GM21529 (cell line): ENCODE measurements at regions not wholly inside any gene's neighbourhood (a gene's known extent, or its start where the extent isn't known, plus 50 kb on each side); places are given as distances from the start of the nearest gene placed in this dataset.

Experiments
- ATAC-seq: cut with Tn5 transposase; IDR thresholded peaks from one replicate; pipeline ENCODE4 v1.9.1; 2021; ENCODE audit not compliant: unreplicated experiment

DNA sequence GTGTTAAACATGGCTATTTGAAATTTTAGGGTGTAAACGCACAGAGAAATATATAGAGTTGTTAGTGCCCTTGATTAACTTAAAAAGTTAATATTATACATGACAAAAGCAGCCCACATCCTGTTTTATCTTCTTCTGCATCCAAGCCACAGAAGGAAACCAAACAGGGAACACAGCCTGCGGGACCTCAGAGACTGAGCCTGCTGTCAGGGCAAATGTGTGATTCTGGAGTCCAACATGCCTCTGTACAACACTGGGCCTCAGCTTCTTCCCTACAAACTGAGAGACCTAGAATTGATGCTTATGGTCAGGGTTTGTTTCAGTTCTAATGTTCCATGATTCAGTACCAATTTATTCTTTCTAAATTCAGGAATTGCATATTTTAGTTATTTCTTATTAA is 404.7 kb downstream of the FBXO15 start:
- no peak for ATAC-seq

- ATAC-seq, result no peak
These were observed 405.7 kb downstream of the FBXO15 start for GRCh38 chr18:73741946-73742345.

DNA sequence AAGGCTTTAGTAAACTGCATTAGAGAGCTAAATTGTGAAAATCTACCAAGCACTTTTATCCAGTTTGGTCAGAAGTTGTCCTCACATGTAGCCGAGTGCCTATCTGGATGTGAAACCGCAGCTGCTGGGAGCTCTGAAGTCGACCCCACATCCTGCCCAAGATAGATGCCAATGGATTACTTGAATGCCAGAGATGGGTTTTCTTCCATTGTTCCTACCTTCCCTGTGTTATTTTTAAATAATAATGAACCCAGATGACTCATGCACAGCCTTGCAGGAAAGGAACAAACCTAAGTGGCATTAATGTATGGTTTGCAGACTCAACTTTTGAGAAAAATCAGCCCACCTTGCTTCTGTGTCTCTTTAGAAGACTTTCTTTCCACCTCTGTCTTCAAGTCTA is 408.5 kb downstream of the FBXO15 start:
- no peak for ATAC-seq

- no peak for ATAC-seq
These were observed 409.6 kb downstream of the FBXO15 start for GRCh38 chr18:73737990-73738389.

- ATAC-seq, result no peak
These were observed 411.8 kb downstream of the FBXO15 start for GRCh38 chr18:73735836-73736235.

DNA sequence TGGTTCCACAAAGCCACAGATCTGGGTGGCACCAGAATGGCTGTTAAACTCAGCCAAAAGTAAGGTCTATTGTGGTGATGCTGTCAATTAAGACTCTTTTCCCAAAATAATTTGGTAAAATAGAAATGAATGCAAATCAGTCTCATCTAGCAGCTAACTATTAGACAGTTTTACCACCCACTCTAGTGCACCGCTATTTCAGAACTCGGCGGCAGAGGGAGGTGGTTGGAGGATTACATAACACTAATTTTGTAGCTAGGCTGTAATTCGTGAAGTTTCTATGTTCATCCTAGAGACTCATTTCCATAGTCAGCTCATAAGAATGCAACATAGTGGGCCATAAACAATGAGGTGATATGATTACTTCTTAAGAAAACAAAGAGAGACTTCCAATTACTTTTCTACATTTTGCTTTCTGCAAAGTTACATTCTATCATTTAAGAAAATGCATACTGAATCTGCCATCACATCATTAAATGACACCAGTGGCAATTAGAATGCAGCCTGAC is 413.8 kb downstream of the FBXO15 start:
- ATAC-seq, result no peak

- no peak for ATAC-seq
These were observed 414.3 kb downstream of the FBXO15 start for GRCh38 chr18:73733376-73733775.

- no peak for ATAC-seq
These were observed 419.0 kb downstream of the FBXO15 start for GRCh38 chr18:73728657-73729056.

- no peak for ATAC-seq
These were observed 422.7 kb downstream of the FBXO15 start for GRCh38 chr18:73724958-73725357.

GRCh38 chr18:73719611-73720010 is 428.0 kb downstream of the FBXO15 start:
- ATAC-seq, result no peak

- ATAC-seq, result no peak
These were observed 430.1 kb downstream of the FBXO15 start for GRCh38 chr18:73717570-73717969.

- no peak for ATAC-seq
These were observed 432.4 kb downstream of the FBXO15 start for GRCh38 chr18:73715210-73715670.

DNA sequence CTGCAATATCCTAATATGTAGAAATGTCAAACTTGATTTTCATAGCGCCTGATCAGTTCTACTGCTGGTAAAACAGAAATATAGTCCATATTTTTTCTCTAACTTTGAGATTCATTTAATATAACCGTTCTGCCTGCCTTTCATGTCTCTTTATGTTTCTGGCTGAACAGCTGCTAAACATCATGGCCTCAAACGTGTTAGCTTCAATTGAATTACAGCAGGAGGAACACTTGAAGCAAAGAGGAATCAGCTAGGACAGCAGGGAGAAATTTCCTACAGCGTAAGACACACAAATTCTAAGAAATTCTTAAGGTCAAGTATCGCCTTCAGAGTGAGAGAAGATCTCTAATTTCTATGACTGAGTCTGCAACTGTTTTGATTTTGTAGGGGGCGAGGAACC is 433.2 kb downstream of the FBXO15 start:
- ATAC-seq, result no peak

DNA sequence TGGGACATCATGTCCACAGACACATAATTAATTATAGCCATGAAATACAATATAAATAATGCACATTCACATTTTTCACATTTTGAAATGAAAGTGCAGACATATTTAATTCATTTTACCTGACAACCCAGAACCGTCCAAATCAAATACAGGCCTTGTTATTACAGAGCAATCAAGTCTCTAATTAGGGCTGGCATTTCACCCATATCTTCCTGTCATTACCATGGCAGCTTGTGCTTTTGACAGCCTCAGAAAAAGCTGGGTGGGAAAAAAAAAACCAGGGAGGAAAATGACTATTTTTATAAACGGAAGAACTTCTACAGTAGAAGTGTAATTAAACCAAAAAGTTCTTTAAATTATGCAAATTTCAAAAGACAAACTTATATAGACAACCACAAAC is 436.4 kb downstream of the FBXO15 start:
- no peak for ATAC-seq

GRCh38 chr18:73708591-73708990 is 439.0 kb downstream of the FBXO15 start:
- ATAC-seq, result no peak

DNA sequence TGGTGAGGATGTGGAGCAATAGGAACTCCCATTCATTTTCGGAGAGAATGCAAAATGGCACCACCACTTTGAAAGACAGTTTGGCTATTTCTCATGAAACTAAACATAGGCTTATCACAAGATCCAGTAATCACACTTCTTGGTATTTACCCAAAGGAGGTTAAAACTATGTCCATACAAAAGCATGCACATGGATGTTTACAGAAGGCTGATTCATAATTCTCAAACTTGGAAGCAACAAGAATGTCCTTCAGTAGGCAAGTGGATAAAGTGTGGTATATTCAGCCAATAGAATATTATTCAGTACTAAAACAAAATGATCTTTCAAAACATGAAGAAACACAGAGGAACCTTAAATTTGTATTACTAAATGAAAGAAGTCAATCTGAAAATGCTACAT is 440.6 kb downstream of the FBXO15 start:
- no peak for ATAC-seq

DNA sequence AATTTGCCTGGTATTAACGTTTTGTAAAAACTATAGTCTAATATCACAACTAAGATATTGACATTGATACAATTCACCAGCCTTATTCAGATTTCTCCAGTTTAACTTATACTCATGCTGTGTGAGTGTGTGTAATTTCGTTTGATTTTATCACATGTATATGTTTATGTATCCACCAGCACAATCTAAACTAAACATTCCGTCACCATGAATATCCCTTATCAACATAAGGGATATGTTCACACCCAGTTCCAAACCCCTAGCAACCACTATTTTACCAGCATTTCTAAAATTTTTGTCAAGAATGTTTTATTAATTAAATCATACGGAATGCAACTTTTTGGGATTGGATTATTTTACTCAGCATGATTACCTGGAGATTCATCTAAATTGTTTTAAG is 450.3 kb downstream of the FBXO15 start:
- ATAC-seq, result no peak

DNA sequence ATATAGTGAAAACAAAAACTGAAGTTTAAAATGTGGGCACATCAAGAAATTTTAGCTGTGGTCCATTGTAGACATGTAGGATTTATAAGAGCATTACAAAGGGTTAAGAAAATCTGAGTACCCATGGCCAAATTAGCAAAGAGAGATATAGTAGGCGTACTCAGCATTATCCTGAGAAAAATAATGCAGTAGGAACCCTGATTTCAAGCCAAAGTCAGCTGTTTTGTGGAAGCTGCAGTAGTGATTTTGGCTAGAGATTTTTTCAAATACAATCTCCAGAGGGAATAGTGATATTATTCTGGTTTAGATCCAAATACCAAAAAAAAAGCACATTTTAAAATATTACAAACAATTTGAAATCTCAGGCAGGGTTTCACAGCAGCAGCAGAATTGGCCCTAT is 450.9 kb downstream of the FBXO15 start:
- ATAC-seq, result no peak

DNA sequence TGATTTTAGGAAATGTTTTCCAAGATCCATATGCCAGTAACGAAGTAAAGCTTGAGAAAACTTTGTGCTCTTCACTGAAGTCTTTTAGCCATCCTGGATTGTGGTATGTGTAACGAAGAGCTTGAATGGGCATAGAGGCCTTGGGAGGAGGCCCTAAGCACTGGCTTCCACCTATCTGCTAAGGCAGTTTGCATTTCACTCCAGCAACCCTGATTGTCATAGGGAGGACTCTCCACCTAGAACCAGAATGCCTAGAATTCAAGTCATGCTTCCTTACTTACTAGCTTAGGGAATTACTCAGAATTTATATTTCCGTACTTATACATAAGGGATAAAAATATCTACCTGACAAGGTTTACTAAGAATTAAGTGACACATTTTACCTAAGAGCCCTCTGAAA is 451.5 kb downstream of the FBXO15 start:
- no peak for ATAC-seq

DNA sequence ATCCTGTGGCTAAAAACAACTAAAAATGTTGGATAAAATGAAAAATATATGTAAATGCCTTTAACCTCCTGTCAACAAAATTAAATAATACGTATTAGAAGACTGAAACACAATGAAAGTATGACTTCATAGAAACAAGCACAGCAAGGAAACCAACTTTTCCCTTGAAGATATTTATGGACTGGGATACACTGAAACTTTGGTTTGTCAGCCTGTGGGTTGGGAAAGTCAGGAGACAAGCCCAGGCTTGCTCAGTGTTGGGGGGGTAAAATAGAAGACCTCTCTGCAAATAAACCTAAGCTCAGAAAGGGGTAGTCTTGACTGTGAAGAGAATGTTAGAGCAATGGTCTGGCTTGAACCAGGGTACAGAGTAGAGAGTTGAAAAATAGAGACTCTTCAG is 454.5 kb downstream of the FBXO15 start:
- ATAC-seq, result no peak

- no peak for ATAC-seq
These were observed 456.0 kb downstream of the FBXO15 start for GRCh38 chr18:73691624-73692023.

- ATAC-seq, result no peak
These were observed 456.5 kb downstream of the FBXO15 start for GRCh38 chr18:73691118-73691517.

DNA sequence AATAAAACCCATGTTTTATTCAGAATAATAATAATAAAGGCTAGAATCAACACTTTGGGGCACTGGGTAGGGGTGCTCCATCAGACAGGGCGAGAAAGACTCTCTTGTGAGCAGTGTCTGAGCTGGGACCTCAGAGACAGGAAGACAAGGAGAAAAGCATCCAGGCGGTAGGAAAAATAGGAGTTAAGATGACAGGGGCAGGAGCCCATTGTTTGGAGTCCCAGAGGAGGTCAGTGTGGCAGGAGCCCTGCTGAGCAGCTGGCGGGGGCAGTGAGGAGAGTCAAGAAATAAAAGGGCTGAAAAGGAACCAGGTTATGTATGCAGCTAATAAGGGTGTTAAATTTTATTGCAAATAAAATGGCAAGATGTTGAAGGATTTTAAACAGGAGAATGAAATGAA is 457.4 kb downstream of the FBXO15 start:
- ATAC-seq, result no peak
